B cell (primary cell): ENCODE measurements at regions not wholly inside any gene's neighbourhood (a gene's known extent, or its start where the extent isn't known, plus 50 kb on each side); places are given as distances from the start of the nearest gene placed in this dataset.

Experiments
- EZH2 ChIP-seq: IDR thresholded peaks from 2 replicates; pipeline ENCODE4 v1.6.1; 2012; ENCODE audit warnings: borderline replicate concordance, low read depth, mild to moderate bottlenecking, moderate library complexity, low read length; ENCODE audit not compliant: insufficient read depth, poor library complexity, severe bottlenecking
- TF ChIP-seq, protein P1 (sequence below): fragments of 200-600 bp; IDR thresholded peaks from one replicate; pipeline ENCODE4 v1.8.0; 2022; ENCODE audit warnings: antibody characterized with exemption, mild to moderate bottlenecking

DNA sequence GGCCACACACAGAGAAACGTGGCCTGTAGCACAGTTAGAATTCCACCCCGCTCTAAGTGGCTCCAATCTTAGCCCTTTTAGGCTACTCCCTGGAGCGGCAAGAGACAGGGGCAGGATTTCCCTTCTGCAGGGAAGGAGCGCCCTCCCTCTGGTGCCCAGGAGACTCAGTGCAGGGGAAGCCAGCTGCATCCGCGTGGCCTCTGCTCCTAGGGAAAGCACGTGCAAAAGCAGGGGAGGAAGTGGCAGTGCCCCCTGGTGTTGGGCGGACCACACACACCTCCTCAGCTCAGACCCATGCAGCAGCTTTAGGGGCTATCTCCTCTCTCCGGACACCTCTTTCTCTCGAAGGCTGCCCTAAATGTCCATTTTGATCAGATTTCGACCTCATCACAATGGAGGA lies 50.0 kb downstream of the SPRING1 start:
- TF ChIP-seq, protein P1, sequence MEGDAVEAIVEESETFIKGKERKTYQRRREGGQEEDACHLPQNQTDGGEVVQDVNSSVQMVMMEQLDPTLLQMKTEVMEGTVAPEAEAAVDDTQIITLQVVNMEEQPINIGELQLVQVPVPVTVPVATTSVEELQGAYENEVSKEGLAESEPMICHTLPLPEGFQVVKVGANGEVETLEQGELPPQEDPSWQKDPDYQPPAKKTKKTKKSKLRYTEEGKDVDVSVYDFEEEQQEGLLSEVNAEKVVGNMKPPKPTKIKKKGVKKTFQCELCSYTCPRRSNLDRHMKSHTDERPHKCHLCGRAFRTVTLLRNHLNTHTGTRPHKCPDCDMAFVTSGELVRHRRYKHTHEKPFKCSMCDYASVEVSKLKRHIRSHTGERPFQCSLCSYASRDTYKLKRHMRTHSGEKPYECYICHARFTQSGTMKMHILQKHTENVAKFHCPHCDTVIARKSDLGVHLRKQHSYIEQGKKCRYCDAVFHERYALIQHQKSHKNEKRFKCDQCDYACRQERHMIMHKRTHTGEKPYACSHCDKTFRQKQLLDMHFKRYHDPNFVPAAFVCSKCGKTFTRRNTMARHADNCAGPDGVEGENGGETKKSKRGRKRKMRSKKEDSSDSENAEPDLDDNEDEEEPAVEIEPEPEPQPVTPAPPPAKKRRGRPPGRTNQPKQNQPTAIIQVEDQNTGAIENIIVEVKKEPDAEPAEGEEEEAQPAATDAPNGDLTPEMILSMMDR: peak; percentile 61
- TF ChIP-seq EZH2: no peak
